ENCODE measurements at regions not wholly inside any gene's neighbourhood (a gene's known extent, or its start where the extent isn't known, plus 50 kb on each side); places are given as distances from the start of the nearest gene placed in this dataset.
"Not testable (repeated sequence)": the region's sequence is repeated elsewhere in the genome, so short reads cannot be mapped to it uniquely, and the experiment has no call there.

DNA sequence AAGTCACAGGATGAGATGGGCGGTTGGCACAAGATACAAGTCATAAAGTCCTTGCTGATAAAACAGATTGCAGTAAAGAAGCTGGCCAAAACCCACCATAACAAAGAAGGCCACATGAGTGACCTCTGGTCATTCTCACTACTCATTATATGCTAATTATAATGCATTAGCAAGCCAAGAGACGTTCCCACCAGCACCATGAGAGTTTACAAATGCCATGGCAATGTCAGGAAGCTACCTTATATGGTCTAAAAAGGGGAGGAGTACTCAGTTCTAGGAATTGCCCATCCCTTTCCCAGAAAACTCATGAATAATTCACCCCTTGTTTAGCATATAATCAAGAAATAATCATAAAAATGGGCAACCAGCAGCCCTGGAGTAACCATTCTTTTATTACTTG is 74.9 kb upstream of the APP start:
- no peaks in the 10 kb centered on the region for H3K36me3 ChIP-seq (ENCODE audit: insufficient read depth)
- no peaks in the 10 kb centered on the region for H3K79me2 ChIP-seq (ENCODE audit: insufficient read depth, low read depth)
- H3K27me3 ChIP-seq (ENCODE audit: insufficient read depth, low read depth): no peaks in the 10 kb centered on the region
- no peak overlapping the region for H3K27ac ChIP-seq
- TF ChIP-seq, protein P1, sequence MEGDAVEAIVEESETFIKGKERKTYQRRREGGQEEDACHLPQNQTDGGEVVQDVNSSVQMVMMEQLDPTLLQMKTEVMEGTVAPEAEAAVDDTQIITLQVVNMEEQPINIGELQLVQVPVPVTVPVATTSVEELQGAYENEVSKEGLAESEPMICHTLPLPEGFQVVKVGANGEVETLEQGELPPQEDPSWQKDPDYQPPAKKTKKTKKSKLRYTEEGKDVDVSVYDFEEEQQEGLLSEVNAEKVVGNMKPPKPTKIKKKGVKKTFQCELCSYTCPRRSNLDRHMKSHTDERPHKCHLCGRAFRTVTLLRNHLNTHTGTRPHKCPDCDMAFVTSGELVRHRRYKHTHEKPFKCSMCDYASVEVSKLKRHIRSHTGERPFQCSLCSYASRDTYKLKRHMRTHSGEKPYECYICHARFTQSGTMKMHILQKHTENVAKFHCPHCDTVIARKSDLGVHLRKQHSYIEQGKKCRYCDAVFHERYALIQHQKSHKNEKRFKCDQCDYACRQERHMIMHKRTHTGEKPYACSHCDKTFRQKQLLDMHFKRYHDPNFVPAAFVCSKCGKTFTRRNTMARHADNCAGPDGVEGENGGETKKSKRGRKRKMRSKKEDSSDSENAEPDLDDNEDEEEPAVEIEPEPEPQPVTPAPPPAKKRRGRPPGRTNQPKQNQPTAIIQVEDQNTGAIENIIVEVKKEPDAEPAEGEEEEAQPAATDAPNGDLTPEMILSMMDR (conservative IDR thresholded peaks at IDR 0.05; ENCODE audit: low read depth, low read length): no peak
- H3K4me3 ChIP-seq (IDR thresholded peaks at IDR 0.05; ENCODE audit: insufficient read depth, low read depth, low read length): no peak overlapping the region
- no peak overlapping the region for H2AFZ ChIP-seq (ENCODE audit: low read depth)
- no peak overlapping the region for H3K9ac ChIP-seq
- H3K4me1 ChIP-seq (ENCODE audit: low read depth, poor library complexity, severe bottlenecking): no peaks in the 10 kb centered on the region
- H4K20me1 ChIP-seq (ENCODE audit: insufficient read depth): no peaks in the 10 kb centered on the region
- no peak overlapping the region for H3K4me2 ChIP-seq

- Histone ChIP-seq H3K4me1 (ENCODE audit: low read depth, poor library complexity, severe bottlenecking) (no peaks in the 10 kb centered on the region), H3K36me3 (ENCODE audit: insufficient read depth) (no peaks in the 10 kb centered on the region), H3K4me2 (no peak overlapping the region), H3K27ac (no peak overlapping the region), H2AFZ (ENCODE audit: low read depth) (no peak overlapping the region), H3K27me3 (ENCODE audit: insufficient read depth, low read depth) (no peaks in the 10 kb centered on the region), H4K20me1 (ENCODE audit: insufficient read depth) (no peaks in the 10 kb centered on the region), H3K9ac (no peak overlapping the region), H3K79me2 (ENCODE audit: insufficient read depth, low read depth) (no peaks in the 10 kb centered on the region), H3K4me3 (IDR thresholded peaks at IDR 0.05; ENCODE audit: insufficient read depth, low read depth, low read length) (no peak overlapping the region)
- TF ChIP-seq, protein P1 (conservative IDR thresholded peaks at IDR 0.05; ENCODE audit: low read depth, low read length): no peak
Measured at GRCh38 chr21:26238646-26239045, 68.1 kb upstream of the APP start.

- H3K9ac ChIP-seq: no peak overlapping the region
- no peak overlapping the region for H3K4me2 ChIP-seq
- no peaks in the 10 kb centered on the region for H4K20me1 ChIP-seq (ENCODE audit: insufficient read depth)
- H3K36me3 ChIP-seq (ENCODE audit: insufficient read depth): no peaks in the 10 kb centered on the region
- H3K4me1 ChIP-seq (ENCODE audit: low read depth, poor library complexity, severe bottlenecking): no peaks in the 10 kb centered on the region
- H3K4me3 ChIP-seq (IDR thresholded peaks at IDR 0.05; ENCODE audit: insufficient read depth, low read depth, low read length): no peak overlapping the region
- TF ChIP-seq, protein P1 (conservative IDR thresholded peaks at IDR 0.05; ENCODE audit: low read depth, low read length): no peak
- H3K27me3 ChIP-seq (ENCODE audit: insufficient read depth, low read depth): no peaks in the 10 kb centered on the region
- H2AFZ ChIP-seq (ENCODE audit: low read depth): no peak overlapping the region
- H3K27ac ChIP-seq: no peak overlapping the region
- no peaks in the 10 kb centered on the region for H3K79me2 ChIP-seq (ENCODE audit: insufficient read depth, low read depth)
Measured at GRCh38 chr21:26236281-26236680, 65.7 kb upstream of the APP start.

DNA sequence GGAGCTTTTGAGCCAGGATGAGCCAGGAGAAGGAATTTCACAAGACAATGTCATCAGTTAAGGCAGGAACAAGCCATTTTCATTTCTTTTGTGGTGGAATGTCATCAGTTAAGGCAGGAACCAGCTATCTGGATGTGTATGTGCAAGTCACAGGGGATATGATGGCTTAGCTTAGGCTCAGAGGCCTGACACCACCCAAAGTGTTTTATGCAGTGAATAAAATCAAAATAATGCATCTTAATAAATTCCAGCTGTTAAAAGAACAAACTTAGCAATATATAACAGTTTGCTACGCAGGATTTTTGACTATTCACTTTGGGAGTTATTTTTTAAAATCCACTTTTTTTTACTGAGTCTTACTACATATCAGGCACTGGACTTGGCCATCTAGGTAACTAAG is 62.7 kb upstream of the APP start:
- not testable (repeated sequence) for H3K4me3 ChIP-seq (IDR thresholded peaks at IDR 0.05; ENCODE audit: insufficient read depth, low read depth, low read length); H3K9ac ChIP-seq; H2AFZ ChIP-seq (ENCODE audit: low read depth); H3K27me3 ChIP-seq (ENCODE audit: insufficient read depth, low read depth); H3K4me1 ChIP-seq (ENCODE audit: low read depth, poor library complexity, severe bottlenecking); H3K36me3 ChIP-seq (ENCODE audit: insufficient read depth); H3K4me2 ChIP-seq; H4K20me1 ChIP-seq (ENCODE audit: insufficient read depth); H3K79me2 ChIP-seq (ENCODE audit: insufficient read depth, low read depth); H3K27ac ChIP-seq

GRCh38 chr21:26232491-26232890 is 61.9 kb upstream of the APP start:
- H3K27ac ChIP-seq; H4K20me1 ChIP-seq (ENCODE audit: insufficient read depth); H3K4me2 ChIP-seq; H2AFZ ChIP-seq (ENCODE audit: low read depth); H3K4me3 ChIP-seq (IDR thresholded peaks at IDR 0.05; ENCODE audit: insufficient read depth, low read depth, low read length); H3K9ac ChIP-seq; H3K36me3 ChIP-seq (ENCODE audit: insufficient read depth); H3K4me1 ChIP-seq (ENCODE audit: low read depth, poor library complexity, severe bottlenecking); H3K27me3 ChIP-seq (ENCODE audit: insufficient read depth, low read depth); H3K79me2 ChIP-seq (ENCODE audit: insufficient read depth, low read depth): not testable (repeated sequence)

All from KMS-11 (cell line).